GM21528 (cell line): ENCODE measurements at regions not wholly inside any gene's neighbourhood (a gene's known extent, or its start where the extent isn't known, plus 50 kb on each side); places are given as distances from the start of the nearest gene placed in this dataset.
"Not testable (repeated sequence)": the region's sequence is repeated elsewhere in the genome, so short reads cannot be mapped to it uniquely, and the experiment has no call there.

Experiments used
- ATAC-seq: cut with Tn5 transposase; IDR thresholded peaks from one replicate; pipeline ENCODE4 v1.9.1; 2021; ENCODE audit warnings: mild to moderate bottlenecking, moderate library complexity; ENCODE audit not compliant: unreplicated experiment, low FRiP score

- ATAC-seq = peak; percentile 91
These were observed 115.7 kb downstream of the MYCN start for GRCh38 chr2:16055848-16056580.

GRCh38 chr2:16053437-16054257 lies 113.3 kb downstream of the MYCN start:
- no peak for ATAC-seq

- not testable (repeated sequence) for ATAC-seq
These were observed 112.3 kb downstream of the MYCN start for GRCh38 chr2:16052571-16053052.

- no peak for ATAC-seq
These were observed 111.7 kb downstream of the MYCN start for GRCh38 chr2:16051841-16052564.

GRCh38 chr2:16050908-16051489 lies 110.6 kb downstream of the MYCN start:
- no peak for ATAC-seq

GRCh38 chr2:16050261-16050907 lies 110.0 kb downstream of the MYCN start:
- no peak for ATAC-seq

GRCh38 chr2:16049406-16049805 lies 109.1 kb downstream of the MYCN start:
- no peak for ATAC-seq

- ATAC-seq = no peak
These were observed 108.1 kb downstream of the MYCN start for GRCh38 chr2:16048466-16048865.

- ATAC-seq = no peak
These were observed 107.4 kb downstream of the MYCN start for GRCh38 chr2:16047701-16048100.

GRCh38 chr2:16046649-16047048 lies 106.3 kb downstream of the MYCN start:
- ATAC-seq = no peak

- ATAC-seq = no peak
These were observed 105.5 kb downstream of the MYCN start for GRCh38 chr2:16045653-16046352.

- no peak for ATAC-seq
These were observed 104.7 kb downstream of the MYCN start for GRCh38 chr2:16044946-16045456.

- no peak for ATAC-seq
These were observed 103.3 kb downstream of the MYCN start for GRCh38 chr2:16043627-16044026.

- no peak for ATAC-seq
These were observed 102.8 kb downstream of the MYCN start for GRCh38 chr2:16043192-16043591.

GRCh38 chr2:16042201-16042700 lies 101.9 kb downstream of the MYCN start:
- no peak for ATAC-seq

- ATAC-seq = no peak
These were observed 100.1 kb downstream of the MYCN start for GRCh38 chr2:16040271-16041010.

- no peak for ATAC-seq
These were observed 99.5 kb downstream of the MYCN start for GRCh38 chr2:16039823-16040222.

GRCh38 chr2:16039055-16039454 lies 98.7 kb downstream of the MYCN start:
- no peak for ATAC-seq
